Panc1 (cell line): ENCODE measurements at regions not wholly inside any gene's neighbourhood (a gene's known extent, or its start where the extent isn't known, plus 50 kb on each side); places are given as distances from the start of the nearest gene placed in this dataset.

Experiments used
- ATAC-seq: fragments of 200-7000 bp; cut with Tn5 transposase; 2 replicates; pipeline ENCODE4 v1.9.1; 2020; ENCODE audit warnings: mild to moderate bottlenecking, moderate library complexity
- BruUV-seq: library from RNA; stranded (reverse); fragments of 400-500 nt; replicated peaks from 2 replicates; lab custom pipeline; 2021; lab: Mats Ljungman, UMichigan
- CTCF ChIA-PET: fragments of 300-600 bp; sonication (Branson Sonifier 250); formaldehyde crosslinking; loops from one replicate; lab custom pipeline; 2022; ENCODE audit warnings: antibody characterized with exemption; lab: Charles Lee
- POLR2A ChIA-PET: fragments of 300-600 bp; sonication (Branson Sonifier 250); formaldehyde crosslinking; loops from one replicate; lab custom pipeline; 2022; ENCODE audit warnings: antibody characterized with exemption; lab: Charles Lee
- DNase-seq: peaks from one replicate; pipeline ENCODE4 v3.0.0-alpha.2; 2010; ENCODE audit warnings: low read depth, low spot score
- H3K27ac ChIP-seq: 2 replicates; pipeline ENCODE4 v1.5.1; 2011; ENCODE audit warnings: mild to moderate bottlenecking, low read length, inconsistent platforms
- H3K27me3 ChIP-seq: fragments of 200-500 bp; sonication (Bioruptor generic); 2 replicates; pipeline ENCODE4 v1.6.0; 2014; ENCODE audit warnings: low read length, inconsistent platforms; ENCODE audit not compliant: control insufficient read depth, insufficient read depth
- H3K36me3 ChIP-seq: fragments of 200-500 bp; sonication (Bioruptor generic); 2 replicates; pipeline ENCODE4 v1.5.1; 2014; ENCODE audit warnings: inconsistent platforms, mild to moderate bottlenecking, low read length, moderate library complexity; ENCODE audit not compliant: control insufficient read depth, insufficient read depth
- H3K4me1 ChIP-seq: 2 replicates; pipeline ENCODE4 v1.5.1; 2011; ENCODE audit warnings: inconsistent platforms, mild to moderate bottlenecking, low read length, moderate library complexity; ENCODE audit not compliant: control insufficient read depth, insufficient read depth
- H3K4me3 ChIP-seq, 2 experiments: 2 replicates each; pipeline ENCODE4 v1.5.1; 2011 to 2012; ENCODE audit warnings: low read depth in 2 of 2, low read length in 2 of 2, mild to moderate bottlenecking in 2 of 2, inconsistent platforms in 1 of 2, moderate library complexity in 1 of 2
- H3K9me3 ChIP-seq: fragments of 200-500 bp; sonication (Bioruptor generic); 2 replicates; pipeline ENCODE4 v1.5.1; 2014; ENCODE audit warnings: low read depth, mild to moderate bottlenecking, inconsistent platforms, low read length, moderate library complexity; ENCODE audit not compliant: control insufficient read depth, insufficient read depth
- POLR2AphosphoS5 ChIP-seq: IDR thresholded peaks from 2 replicates; pipeline ENCODE4 v1.6.1; 2012; ENCODE audit warnings: mild to moderate bottlenecking, low read depth, low read length, moderate library complexity
- SIN3A ChIP-seq: IDR thresholded peaks from 2 replicates; pipeline ENCODE4 v1.6.1; 2012; ENCODE audit warnings: low read depth, mild to moderate bottlenecking, low read length, moderate library complexity, borderline replicate concordance; ENCODE audit not compliant: insufficient read depth
- TCF7L2 ChIP-seq: IDR thresholded peaks from 2 replicates; pipeline ENCODE4 v1.6.1; 2011; ENCODE audit warnings: mild to moderate bottlenecking, low read depth, low read length, inconsistent platforms
- in situ Hi-C: cut with HindIII; loops from 2 replicates; pipeline ENCODE4 v1.10.0; 2016; ENCODE audit warnings: low sequenced_read_pairs, low pct_unique_long_range_greater_than_20kb
- intact Hi-C: fragments of 100-400 bp; cut with micrococcal nuclease; formaldehyde crosslinking; loops from one replicate; pipeline ENCODE4 v1.10.0; 2022; ENCODE audit not compliant: unreplicated experiment
- TF ChIP-seq, protein P1 (sequence below): fragments of 450-650 bp; IDR thresholded peaks from 2 replicates; pipeline ENCODE4 v1.5.1; 2017; ENCODE audit warnings: mild to moderate bottlenecking
- TF ChIP-seq, protein P2 (sequence below), 2 experiments: IDR thresholded peaks; 2 replicates each; pipeline ENCODE4 v1.6.1; 2011 to 2012; ENCODE audit warnings: low read depth in 2 of 2, control low read depth in 1 of 2, low read length in 1 of 2, mild to moderate bottlenecking in 1 of 2, moderate library complexity in 1 of 2; ENCODE audit not compliant: insufficient read depth in 1 of 2

- no TSS peak for BruUV-seq
- DNase-seq (no peak), ATAC-seq (no peak)
- intact Hi-C loops (no loop called here), in situ Hi-C loops (no loop called here)
- H3K27me3 ChIP-seq, result no peaks in the 10 kb centered on the region
- no peaks in the 10 kb centered on the region for H3K36me3 ChIP-seq
- H3K4me3 ChIP-seq, result no peak overlapping the region
- CTCF ChIA-PET, result no interaction called here
- no peaks in the 10 kb centered on the region for H3K4me1 ChIP-seq
- POLR2A ChIA-PET, result no interaction called here
- no peak overlapping the region for H3K27ac ChIP-seq
- 0 out of 2 replicates have a peak, but pooled peaks cover 6% of the 10 kb centered on the region for H3K9me3 ChIP-seq
- TF ChIP-seq, protein P1, sequence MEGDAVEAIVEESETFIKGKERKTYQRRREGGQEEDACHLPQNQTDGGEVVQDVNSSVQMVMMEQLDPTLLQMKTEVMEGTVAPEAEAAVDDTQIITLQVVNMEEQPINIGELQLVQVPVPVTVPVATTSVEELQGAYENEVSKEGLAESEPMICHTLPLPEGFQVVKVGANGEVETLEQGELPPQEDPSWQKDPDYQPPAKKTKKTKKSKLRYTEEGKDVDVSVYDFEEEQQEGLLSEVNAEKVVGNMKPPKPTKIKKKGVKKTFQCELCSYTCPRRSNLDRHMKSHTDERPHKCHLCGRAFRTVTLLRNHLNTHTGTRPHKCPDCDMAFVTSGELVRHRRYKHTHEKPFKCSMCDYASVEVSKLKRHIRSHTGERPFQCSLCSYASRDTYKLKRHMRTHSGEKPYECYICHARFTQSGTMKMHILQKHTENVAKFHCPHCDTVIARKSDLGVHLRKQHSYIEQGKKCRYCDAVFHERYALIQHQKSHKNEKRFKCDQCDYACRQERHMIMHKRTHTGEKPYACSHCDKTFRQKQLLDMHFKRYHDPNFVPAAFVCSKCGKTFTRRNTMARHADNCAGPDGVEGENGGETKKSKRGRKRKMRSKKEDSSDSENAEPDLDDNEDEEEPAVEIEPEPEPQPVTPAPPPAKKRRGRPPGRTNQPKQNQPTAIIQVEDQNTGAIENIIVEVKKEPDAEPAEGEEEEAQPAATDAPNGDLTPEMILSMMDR, result no peak
- TF ChIP-seq TCF7L2 (no peak), POLR2AphosphoS5 (no peak), SIN3A (no peak)
- TF ChIP-seq, protein P2, sequence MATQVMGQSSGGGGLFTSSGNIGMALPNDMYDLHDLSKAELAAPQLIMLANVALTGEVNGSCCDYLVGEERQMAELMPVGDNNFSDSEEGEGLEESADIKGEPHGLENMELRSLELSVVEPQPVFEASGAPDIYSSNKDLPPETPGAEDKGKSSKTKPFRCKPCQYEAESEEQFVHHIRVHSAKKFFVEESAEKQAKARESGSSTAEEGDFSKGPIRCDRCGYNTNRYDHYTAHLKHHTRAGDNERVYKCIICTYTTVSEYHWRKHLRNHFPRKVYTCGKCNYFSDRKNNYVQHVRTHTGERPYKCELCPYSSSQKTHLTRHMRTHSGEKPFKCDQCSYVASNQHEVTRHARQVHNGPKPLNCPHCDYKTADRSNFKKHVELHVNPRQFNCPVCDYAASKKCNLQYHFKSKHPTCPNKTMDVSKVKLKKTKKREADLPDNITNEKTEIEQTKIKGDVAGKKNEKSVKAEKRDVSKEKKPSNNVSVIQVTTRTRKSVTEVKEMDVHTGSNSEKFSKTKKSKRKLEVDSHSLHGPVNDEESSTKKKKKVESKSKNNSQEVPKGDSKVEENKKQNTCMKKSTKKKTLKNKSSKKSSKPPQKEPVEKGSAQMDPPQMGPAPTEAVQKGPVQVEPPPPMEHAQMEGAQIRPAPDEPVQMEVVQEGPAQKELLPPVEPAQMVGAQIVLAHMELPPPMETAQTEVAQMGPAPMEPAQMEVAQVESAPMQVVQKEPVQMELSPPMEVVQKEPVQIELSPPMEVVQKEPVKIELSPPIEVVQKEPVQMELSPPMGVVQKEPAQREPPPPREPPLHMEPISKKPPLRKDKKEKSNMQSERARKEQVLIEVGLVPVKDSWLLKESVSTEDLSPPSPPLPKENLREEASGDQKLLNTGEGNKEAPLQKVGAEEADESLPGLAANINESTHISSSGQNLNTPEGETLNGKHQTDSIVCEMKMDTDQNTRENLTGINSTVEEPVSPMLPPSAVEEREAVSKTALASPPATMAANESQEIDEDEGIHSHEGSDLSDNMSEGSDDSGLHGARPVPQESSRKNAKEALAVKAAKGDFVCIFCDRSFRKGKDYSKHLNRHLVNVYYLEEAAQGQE (IDR thresholded peaks at IDR 0.05; ENCODE audit: insufficient read depth in 1 of 2, low read depth in 2 of 2, low read length in 1 of 2), result no peak
Measured at GRCh38 chr20:40176098-40176841, 512.8 kb downstream of the MAFB start.

DNA sequence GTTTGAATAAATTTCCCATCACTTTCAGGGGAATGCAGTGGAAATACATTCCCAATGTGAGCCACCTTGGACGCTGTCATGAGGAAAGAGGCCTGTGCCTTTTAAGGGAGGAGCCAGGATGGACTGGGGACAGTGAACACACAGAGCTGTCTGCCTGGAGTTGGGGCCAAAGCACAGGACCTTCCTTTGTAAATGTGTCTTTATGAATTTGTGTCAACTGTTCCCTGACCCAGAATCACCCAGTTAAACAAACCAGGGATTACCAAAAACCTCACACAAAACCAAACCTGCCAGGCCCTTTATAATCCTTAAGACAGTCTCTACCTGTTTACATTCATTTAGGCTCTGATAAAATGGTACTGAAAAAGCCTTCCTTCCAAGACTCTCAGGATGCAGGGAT, 513.7 kb downstream of the MAFB start:
- TF ChIP-seq, protein P2 (IDR thresholded peaks at IDR 0.05; ENCODE audit: insufficient read depth in 1 of 2, low read depth in 2 of 2, low read length in 1 of 2), result no peak
- no peak for TF ChIP-seq TCF7L2
- TF ChIP-seq, protein P1, result no peak
- TF ChIP-seq SIN3A, result no peak
- TF ChIP-seq POLR2AphosphoS5, result no peak
- H3K27me3 ChIP-seq, result no peaks in the 10 kb centered on the region
- ATAC-seq (no peak), DNase-seq (no peak)
- in situ Hi-C loops (no loop called here), intact Hi-C loops (no loop called here)
- POLR2A ChIA-PET, result no interaction called here
- H3K4me1 ChIP-seq, result no peaks in the 10 kb centered on the region
- no peaks in the 10 kb centered on the region for H3K36me3 ChIP-seq
- no peak overlapping the region for H3K27ac ChIP-seq
- 0 out of 2 replicates have a peak, but pooled peaks cover 6% of the 10 kb centered on the region for H3K9me3 ChIP-seq
- BruUV-seq, result no TSS peak
- CTCF ChIA-PET, result no interaction called here
- no peak overlapping the region for H3K4me3 ChIP-seq
